NB4 (cell line): ENCODE measurements at regions not wholly inside any gene's neighbourhood (a gene's known extent, or its start where the extent isn't known, plus 50 kb on each side); places are given as distances from the start of the nearest gene placed in this dataset.

Experiments used
- CTCF ChIP-seq: IDR thresholded peaks from one replicate; pipeline ENCODE4 v1.5.1; 2012; ENCODE audit warnings: low read depth, low read length
- MYC ChIP-seq: IDR thresholded peaks from 2 replicates; pipeline ENCODE4 v1.6.1; 2011; ENCODE audit warnings: low read depth, low read length
- POLR2A ChIP-seq: IDR thresholded peaks from 2 replicates; pipeline ENCODE4 v1.6.1; 2011; ENCODE audit warnings: mild to moderate bottlenecking; ENCODE audit not compliant: insufficient read length; ENCODE audit errors: extremely low read depth
- TF ChIP-seq, protein P1 (sequence below): IDR thresholded peaks from 2 replicates; pipeline ENCODE4 v1.6.1; 2011; ENCODE audit warnings: low read depth, low read length

DNA sequence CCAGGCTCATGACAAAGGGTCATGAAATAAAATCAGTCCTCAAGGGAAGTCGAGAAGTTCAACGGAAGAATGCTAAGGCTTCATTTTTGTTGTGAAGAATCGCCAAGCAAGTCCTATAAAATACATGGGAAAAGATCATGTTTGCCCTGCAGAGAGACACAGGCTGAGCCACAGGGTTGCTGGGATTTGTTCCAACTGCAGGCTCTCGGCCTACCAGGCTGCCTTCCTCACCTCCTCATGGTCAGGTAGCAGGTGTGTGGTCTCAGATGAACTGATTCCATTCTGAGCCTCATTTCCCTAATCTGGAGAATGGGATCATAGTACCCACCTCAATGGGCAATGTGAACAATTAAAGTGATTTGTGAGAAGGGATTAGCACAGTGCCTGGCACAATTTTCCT, 114.9 kb upstream of the SPATA13 start:
- TF ChIP-seq CTCF (no peak), MYC (no peak), POLR2A (no peak)
- TF ChIP-seq, protein P1, sequence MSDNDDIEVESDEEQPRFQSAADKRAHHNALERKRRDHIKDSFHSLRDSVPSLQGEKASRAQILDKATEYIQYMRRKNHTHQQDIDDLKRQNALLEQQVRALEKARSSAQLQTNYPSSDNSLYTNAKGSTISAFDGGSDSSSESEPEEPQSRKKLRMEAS = no peak
